HCT116 (cell line): ENCODE measurements at regions not wholly inside any gene's neighbourhood (a gene's known extent, or its start where the extent isn't known, plus 50 kb on each side); places are given as distances from the start of the nearest gene placed in this dataset.
A peak's percentile ranks its signal among the peaks of the same experiment; 100 is the strongest.
"Not testable (repeated sequence)": the region's sequence is repeated elsewhere in the genome, so short reads cannot be mapped to it uniquely, and the experiment has no call there.

Experiments used
- ATAC-seq: fragments of 200-7000 bp; cut with Tn5 transposase; 2 replicates; pipeline ENCODE4 v1.9.1; 2020; ENCODE audit warnings: mild to moderate bottlenecking, moderate library complexity
- BruUV-seq: library from RNA; stranded (reverse); fragments of 400-500 nt; replicated peaks from 2 replicates; lab custom pipeline; 2021; lab: Mats Ljungman, UMichigan
- CTCF ChIA-PET: fragments of 300-600 bp; sonication (Branson Sonifier 250); formaldehyde crosslinking; loops from one replicate; lab custom pipeline; 2021; ENCODE audit warnings: antibody characterized with exemption; lab: Charles Lee
- POLR2A ChIA-PET: fragments of 300-600, 350-600 bp; sonication (Branson Sonifier 250); formaldehyde crosslinking; loops from one replicate; lab custom pipeline; 2021; ENCODE audit warnings: antibody characterized with exemption; lab: Charles Lee
- RAD21 ChIA-PET, 2 experiments: fragments of 300-600 bp; sonication (Branson Sonifier 250); formaldehyde crosslinking; loops; one replicate each; lab custom pipeline; 2023; ENCODE audit warnings: low total read pairs in 2 of 2; ENCODE audit not compliant: uncharacterized antibody in 2 of 2, unreplicated experiment in 2 of 2, low non-redundant PET in 1 of 2; lab: Charles Lee
- DNase-seq: peaks from one replicate; pipeline ENCODE4 v3.0.0-alpha.2; 2010; ENCODE audit warnings: low read depth, low spot score
- H2AFZ ChIP-seq: fragments of 200-600 bp; shearing (Covaris generic), sonication (generic); 2 replicates; pipeline ENCODE4 v1.6.1; 2017; ENCODE audit warnings: low read depth, mixed run types, mixed read lengths, antibody characterized with exemption, low read length; ENCODE audit not compliant: poor library complexity, severe bottlenecking
- H3K27ac ChIP-seq: 2 replicates; pipeline ENCODE4 v1.5.1; 2012; ENCODE audit warnings: low read depth, low read length
- H3K27me3 ChIP-seq: fragments of 200-600 bp; sonication (generic); 2 replicates; pipeline ENCODE4 v1.6.1; 2016; ENCODE audit warnings: mixed run types, low read length, mixed read lengths; ENCODE audit not compliant: insufficient read depth
- H3K36me3 ChIP-seq, 2 experiments: fragments of 200-500 bp in 1 of 2; fragments of 200-600 bp in 1 of 2; sonication (Bioruptor generic) in 1 of 2; sonication (generic) in 1 of 2; 2 replicates each; pipeline versions ENCODE4 v1.5.1 to v1.6.1; 2014 to 2016; ENCODE audit warnings: low read length in 2 of 2, inconsistent platforms in 1 of 2, mixed read lengths in 1 of 2, mixed run types in 1 of 2; ENCODE audit not compliant: insufficient read depth in 2 of 2, control insufficient read depth in 1 of 2
- H3K4me1 ChIP-seq, 2 experiments: fragments of 200-600 bp in 1 of 2; sonication (generic) in 1 of 2; 2 replicates each; pipeline versions ENCODE4 v1.5.1 to v1.6.1; 2012 to 2017; ENCODE audit warnings: low read length in 2 of 2, inconsistent platforms in 1 of 2, mild to moderate bottlenecking in 1 of 2, mixed read lengths in 1 of 2, mixed run types in 1 of 2, moderate library complexity in 1 of 2; ENCODE audit not compliant: insufficient read depth in 2 of 2, control insufficient read depth in 1 of 2
- H3K4me2 ChIP-seq: fragments of 200-600 bp; sonication (generic); 2 replicates; pipeline ENCODE4 v1.6.1; 2017; ENCODE audit warnings: mixed run types, low read length, mixed read lengths
- H3K4me3 ChIP-seq, 2 experiments: fragments of 200-600 bp in 1 of 2; sonication (generic) in 1 of 2; replicated peaks in 1 of 2; 2 replicates each; pipeline ENCODE4 v1.5.1; 2011 to 2016; ENCODE audit warnings: low read length in 2 of 2, control low read depth in 1 of 2, low read depth in 1 of 2, mild to moderate bottlenecking in 1 of 2, mixed read lengths in 1 of 2, mixed run types in 1 of 2
- H3K79me2 ChIP-seq: fragments of 200-600 bp; sonication (generic); 2 replicates; pipeline ENCODE4 v1.6.1; 2017; ENCODE audit warnings: mild to moderate bottlenecking, mixed run types, low read length, moderate library complexity, mixed read lengths; ENCODE audit not compliant: insufficient read depth
- H3K9ac ChIP-seq: fragments of 200-600 bp; sonication (generic); 2 replicates; pipeline ENCODE4 v1.6.1; 2016; ENCODE audit warnings: low read length, mixed read lengths
- H3K9me2 ChIP-seq: fragments of 200-600 bp; sonication (generic), shearing (Covaris generic); 2 replicates; pipeline ENCODE4 v1.6.1; 2017; ENCODE audit warnings: mixed run types, mild to moderate bottlenecking, moderate library complexity; ENCODE audit not compliant: insufficient read depth
- H3K9me3 ChIP-seq, 2 experiments: fragments of 200-500 bp in 1 of 2; fragments of 200-600 bp in 1 of 2; sonication (Bioruptor generic) in 1 of 2; sonication (generic) in 1 of 2; 2 replicates each; pipeline ENCODE4 v1.6.1; 2014 to 2017; ENCODE audit warnings: low read length in 2 of 2, mixed read lengths in 2 of 2, inconsistent platforms in 1 of 2, low read depth in 1 of 2, mild to moderate bottlenecking in 1 of 2, mixed run types in 1 of 2, moderate library complexity in 1 of 2; ENCODE audit not compliant: control insufficient read depth in 1 of 2, insufficient read depth in 1 of 2
- H4K20me1 ChIP-seq: fragments of 200-600 bp; sonication (generic), shearing (Covaris generic); 2 replicates; pipeline ENCODE4 v1.6.1; 2017; ENCODE audit warnings: mixed run types, mild to moderate bottlenecking, moderate library complexity; ENCODE audit not compliant: insufficient read depth
- EGR1 ChIP-seq: IDR thresholded peaks from 2 replicates; pipeline ENCODE4 v1.6.1; 2012; ENCODE audit warnings: low read depth
- EZH2 ChIP-seq: fragments of 200-600 bp; sonication (generic); IDR thresholded peaks from 2 replicates; pipeline ENCODE4 v1.6.1; 2017; ENCODE audit warnings: antibody characterized with exemption, mixed run types
- JUND ChIP-seq: IDR thresholded peaks from 2 replicates; pipeline ENCODE4 v1.6.1; 2012
- POLR2A ChIP-seq: IDR thresholded peaks from 2 replicates; pipeline ENCODE4 v1.7.0; 2011; ENCODE audit warnings: borderline replicate concordance; ENCODE audit not compliant: insufficient read depth, insufficient read length; ENCODE audit errors: extremely low read depth
- POLR2AphosphoS5 ChIP-seq: IDR thresholded peaks from 2 replicates; pipeline ENCODE4 v1.6.1; 2011; ENCODE audit warnings: mild to moderate bottlenecking, low read depth, low read length, moderate library complexity
- RAD21 ChIP-seq: IDR thresholded peaks from 2 replicates; pipeline ENCODE4 v1.6.1; 2012; ENCODE audit warnings: low read depth, mild to moderate bottlenecking
- SP1 ChIP-seq: IDR thresholded peaks from 2 replicates; pipeline ENCODE4 v1.6.1; 2012; ENCODE audit warnings: low read depth
- TCF7L2 ChIP-seq: IDR thresholded peaks from 2 replicates; pipeline ENCODE4 v1.7.0; 2011; ENCODE audit warnings: borderline replicate concordance, inconsistent platforms; ENCODE audit not compliant: insufficient read depth, insufficient read length; ENCODE audit errors: extremely low read depth
- ZFX ChIP-seq: fragments of 450-650 bp; IDR thresholded peaks from 2 replicates; pipeline ENCODE4 v1.6.1; 2017
- ZNF274 ChIP-seq: fragments of 200-500 bp; sonication (Bioruptor generic); IDR thresholded peaks from 2 replicates; pipeline ENCODE4 v1.6.1; 2014; ENCODE audit warnings: mild to moderate bottlenecking, low read depth, low read length, inconsistent platforms
- intact Hi-C: fragments of 100-400 bp; cut with micrococcal nuclease; formaldehyde crosslinking; loops from 2 replicates; pipeline ENCODE4 v1.10.0; 2022
- TF ChIP-seq, protein P1 (sequence below), 3 experiments: fragments of 200-600 bp in 1 of 3; sonication (generic) in 1 of 3; IDR thresholded peaks in 2 of 3; conservative IDR thresholded peaks in 1 of 3; 2 replicates each; pipeline ENCODE4 v1.5.1; 2012 to 2017; ENCODE audit warnings: low read depth in 2 of 3, low read length in 2 of 3, antibody characterized with exemption in 1 of 3, borderline replicate concordance in 1 of 3, control low read depth in 1 of 3, mild to moderate bottlenecking in 1 of 3, mixed read lengths in 1 of 3, mixed run types in 1 of 3, moderate library complexity in 1 of 3; ENCODE audit not compliant: insufficient read depth in 1 of 3
- TF ChIP-seq, protein P2 (sequence below): IDR thresholded peaks from 2 replicates; pipeline ENCODE4 v1.6.1; 2012
- TF ChIP-seq, protein P3 (sequence below): IDR thresholded peaks from 2 replicates; pipeline ENCODE4 v1.6.1; 2011; ENCODE audit warnings: mild to moderate bottlenecking, low read length, moderate library complexity; ENCODE audit not compliant: insufficient replicate concordance; ENCODE audit errors: extremely low read depth
- TF ChIP-seq, protein P4 (sequence below): IDR thresholded peaks from 2 replicates; pipeline ENCODE4 v1.6.1; 2012

DNA sequence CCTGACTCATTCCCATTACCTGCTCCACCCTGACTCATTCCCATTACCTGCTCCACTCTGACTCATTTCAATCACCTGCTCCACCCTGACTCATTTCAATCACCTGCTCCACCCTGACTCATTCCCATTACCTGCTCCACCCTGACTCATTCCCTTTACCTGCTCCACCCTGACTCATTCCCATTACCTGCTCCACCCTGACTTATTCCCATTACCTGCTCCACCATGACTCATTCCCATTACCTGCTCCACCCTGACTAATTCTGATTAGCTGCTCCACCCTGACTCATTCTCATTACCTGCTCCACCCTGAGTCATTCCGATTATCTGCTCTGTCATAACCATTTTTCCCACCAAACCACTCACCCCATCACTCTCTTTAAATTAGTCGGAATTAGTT lies 901.2 kb upstream of the NEGR1 start:
- POLR2A ChIA-PET, H2AFZ ChIP-seq, intact Hi-C loops, H3K9ac ChIP-seq, H3K27ac ChIP-seq, H3K4me2 ChIP-seq, H3K4me3 ChIP-seq, DNase-seq, H3K9me2 ChIP-seq: not testable (repeated sequence)
- peak; percentile 14 for TF ChIP-seq TCF7L2
- TF ChIP-seq, all 23 proteins: peak for 1; not testable (repeated sequence) for 22
- H3K27me3 ChIP-seq, CTCF ChIA-PET, ATAC-seq, H3K9me3 ChIP-seq, H4K20me1 ChIP-seq, BruUV-seq, H3K79me2 ChIP-seq, H3K4me1 ChIP-seq, RAD21 ChIA-PET, H3K36me3 ChIP-seq: not testable (repeated sequence)

DNA sequence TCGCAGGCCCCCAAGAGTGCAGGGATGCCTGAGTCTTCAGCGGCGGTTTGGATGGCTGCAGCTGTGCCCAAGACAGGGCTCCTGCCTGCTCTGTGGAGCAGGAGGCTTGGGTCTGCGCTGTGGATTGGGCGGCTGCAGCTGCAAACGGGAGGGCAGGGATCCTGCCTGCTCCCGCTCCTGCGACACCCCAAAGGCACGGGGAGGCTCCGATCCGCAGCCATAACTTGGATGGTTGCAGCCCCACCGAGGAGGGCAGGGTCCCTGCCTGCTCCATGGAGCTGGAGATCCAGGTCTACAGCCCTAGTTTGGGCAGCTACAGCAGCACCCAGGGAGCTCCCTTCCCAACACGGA lies 898.8 kb upstream of the NEGR1 start:
- intact Hi-C loops, result no loop called here
- Histone ChIP-seq H4K20me1 (no peaks in the 10 kb centered on the region), H3K9ac (no peak overlapping the region), H3K9me2 (no peaks in the 10 kb centered on the region), H3K9me3 (peaks cover 3 to 4% of the 10 kb centered on the region in 2 experiments; a peak in 1 of 4 replicates), H2AFZ (no peak overlapping the region), H3K4me2 (no peak overlapping the region), H3K36me3 (no peaks in the 10 kb centered on the region), H3K4me1 (no peaks in the 10 kb centered on the region), H3K27me3 (no peaks in the 10 kb centered on the region), H3K79me2 (no peaks in the 10 kb centered on the region), H3K4me3 (no peak overlapping the region), H3K27ac (no peak overlapping the region)
- no peak for ATAC-seq
- no peak for DNase-seq
- POLR2A ChIA-PET, result no interaction called here
- RAD21 ChIA-PET, result no interaction called here
- no TSS peak for BruUV-seq
- CTCF ChIA-PET, result no interaction called here
- TF ChIP-seq RAD21, result no peak
- no peak for TF ChIP-seq EGR1
- TF ChIP-seq ZFX, result no peak
- no peak for TF ChIP-seq TCF7L2
- TF ChIP-seq EZH2, result no peak
- no peak for TF ChIP-seq POLR2A
- TF ChIP-seq, protein P1, sequence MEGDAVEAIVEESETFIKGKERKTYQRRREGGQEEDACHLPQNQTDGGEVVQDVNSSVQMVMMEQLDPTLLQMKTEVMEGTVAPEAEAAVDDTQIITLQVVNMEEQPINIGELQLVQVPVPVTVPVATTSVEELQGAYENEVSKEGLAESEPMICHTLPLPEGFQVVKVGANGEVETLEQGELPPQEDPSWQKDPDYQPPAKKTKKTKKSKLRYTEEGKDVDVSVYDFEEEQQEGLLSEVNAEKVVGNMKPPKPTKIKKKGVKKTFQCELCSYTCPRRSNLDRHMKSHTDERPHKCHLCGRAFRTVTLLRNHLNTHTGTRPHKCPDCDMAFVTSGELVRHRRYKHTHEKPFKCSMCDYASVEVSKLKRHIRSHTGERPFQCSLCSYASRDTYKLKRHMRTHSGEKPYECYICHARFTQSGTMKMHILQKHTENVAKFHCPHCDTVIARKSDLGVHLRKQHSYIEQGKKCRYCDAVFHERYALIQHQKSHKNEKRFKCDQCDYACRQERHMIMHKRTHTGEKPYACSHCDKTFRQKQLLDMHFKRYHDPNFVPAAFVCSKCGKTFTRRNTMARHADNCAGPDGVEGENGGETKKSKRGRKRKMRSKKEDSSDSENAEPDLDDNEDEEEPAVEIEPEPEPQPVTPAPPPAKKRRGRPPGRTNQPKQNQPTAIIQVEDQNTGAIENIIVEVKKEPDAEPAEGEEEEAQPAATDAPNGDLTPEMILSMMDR (IDR thresholded peaks at IDR 0.05 in 2 of 3, conservative IDR thresholded peaks at IDR 0.05 in 1 of 3; ENCODE audit: borderline replicate concordance in 1 of 3, insufficient read depth in 1 of 3, low read depth in 2 of 3, low read length in 2 of 3), result no peak
- TF ChIP-seq, protein P2, sequence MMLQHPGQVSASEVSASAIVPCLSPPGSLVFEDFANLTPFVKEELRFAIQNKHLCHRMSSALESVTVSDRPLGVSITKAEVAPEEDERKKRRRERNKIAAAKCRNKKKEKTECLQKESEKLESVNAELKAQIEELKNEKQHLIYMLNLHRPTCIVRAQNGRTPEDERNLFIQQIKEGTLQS, result no peak
- no peak for TF ChIP-seq JUND
- no peak for TF ChIP-seq ZNF274
- no peak for TF ChIP-seq SP1
- TF ChIP-seq, protein P3, sequence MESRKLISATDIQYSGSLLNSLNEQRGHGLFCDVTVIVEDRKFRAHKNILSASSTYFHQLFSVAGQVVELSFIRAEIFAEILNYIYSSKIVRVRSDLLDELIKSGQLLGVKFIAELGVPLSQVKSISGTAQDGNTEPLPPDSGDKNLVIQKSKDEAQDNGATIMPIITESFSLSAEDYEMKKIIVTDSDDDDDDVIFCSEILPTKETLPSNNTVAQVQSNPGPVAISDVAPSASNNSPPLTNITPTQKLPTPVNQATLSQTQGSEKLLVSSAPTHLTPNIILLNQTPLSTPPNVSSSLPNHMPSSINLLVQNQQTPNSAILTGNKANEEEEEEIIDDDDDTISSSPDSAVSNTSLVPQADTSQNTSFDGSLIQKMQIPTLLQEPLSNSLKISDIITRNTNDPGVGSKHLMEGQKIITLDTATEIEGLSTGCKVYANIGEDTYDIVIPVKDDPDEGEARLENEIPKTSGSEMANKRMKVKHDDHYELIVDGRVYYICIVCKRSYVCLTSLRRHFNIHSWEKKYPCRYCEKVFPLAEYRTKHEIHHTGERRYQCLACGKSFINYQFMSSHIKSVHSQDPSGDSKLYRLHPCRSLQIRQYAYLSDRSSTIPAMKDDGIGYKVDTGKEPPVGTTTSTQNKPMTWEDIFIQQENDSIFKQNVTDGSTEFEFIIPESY, result no peak
- TF ChIP-seq POLR2AphosphoS5, result no peak
- TF ChIP-seq, protein P4, sequence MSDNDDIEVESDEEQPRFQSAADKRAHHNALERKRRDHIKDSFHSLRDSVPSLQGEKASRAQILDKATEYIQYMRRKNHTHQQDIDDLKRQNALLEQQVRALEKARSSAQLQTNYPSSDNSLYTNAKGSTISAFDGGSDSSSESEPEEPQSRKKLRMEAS, result no peak
